Spinal cord (tissue), 9 donors: ENCODE measurements at regions not wholly inside any gene's neighbourhood (a gene's known extent, or its start where the extent isn't known, plus 50 kb on each side); places are given as distances from the start of the nearest gene placed in this dataset.
A peak's percentile ranks its signal among the peaks of the same experiment; 100 is the strongest.

ENCODE experiments used
- DNase-seq, 6 donors: peaks; one replicate each; pipeline versions ENCODE4 v3.0.0 to v3.0.0-alpha.2; 2013 to 2015; ENCODE audit warnings: low spot score in 6 of 6, low read depth in 4 of 6
- H3K27ac ChIP-seq: one replicate; pipeline ENCODE4 v1.5.1; 2013; ENCODE audit warnings: low read depth, low read length, control low read depth
- H3K27me3 ChIP-seq: one replicate; pipeline ENCODE4 v1.6.1; 2013; ENCODE audit warnings: low read length; ENCODE audit not compliant: control insufficient read depth, insufficient read depth
- H3K36me3 ChIP-seq: one replicate; pipeline ENCODE4 v1.6.1; 2013; ENCODE audit warnings: low read length; ENCODE audit not compliant: control insufficient read depth, insufficient read depth
- H3K4me1 ChIP-seq: one replicate; pipeline ENCODE4 v1.6.1; 2013; ENCODE audit warnings: low read length; ENCODE audit not compliant: control insufficient read depth, insufficient read depth
- H3K4me3 ChIP-seq: one replicate; pipeline ENCODE4 v1.5.1; 2013; ENCODE audit warnings: low read depth, low read length, control low read depth
- H3K9me3 ChIP-seq: one replicate; pipeline ENCODE4 v1.6.1; 2013; ENCODE audit warnings: low read length; ENCODE audit not compliant: control insufficient read depth, insufficient read depth
- WGBS: methylation state at CpG from one replicate; pipeline ENCODE4 v1.1.5; 2013; ENCODE audit warnings: missing lambda C conversion rate; ENCODE audit not compliant: insufficient coverage; 5-methylcytosine and 5-hydroxymethylcytosine counted together
- donor health status: healthy.

DNA sequence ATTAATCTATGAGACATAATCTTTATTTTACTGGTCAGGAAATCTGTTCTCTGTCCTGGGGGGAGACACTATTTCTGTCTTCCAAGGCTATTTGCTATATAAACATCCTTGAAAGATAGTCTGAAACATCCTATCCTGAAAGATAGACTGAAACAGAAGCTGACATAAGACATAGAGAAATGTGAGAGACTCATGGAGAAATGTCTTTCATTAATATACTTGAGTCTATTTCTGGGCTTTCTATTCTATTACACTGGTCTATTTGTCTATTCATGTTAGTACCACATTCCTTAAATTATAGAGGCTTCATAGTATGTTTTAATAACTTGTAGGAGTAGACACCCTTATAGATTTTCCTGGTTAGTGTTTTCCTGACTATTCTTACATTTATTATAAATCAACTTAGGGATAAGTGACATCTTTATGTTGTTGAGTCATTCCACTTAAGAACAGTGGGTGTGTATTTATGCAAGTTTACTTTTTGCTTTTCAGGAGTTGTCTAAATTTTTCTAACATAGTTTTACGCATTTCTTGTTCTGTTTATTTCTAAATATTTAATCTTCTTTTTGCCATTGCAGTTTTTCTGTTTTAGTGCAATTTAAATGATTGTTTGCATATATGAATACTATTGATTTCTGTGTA is 244.9 kb upstream of the ZSWIM2 start:
- Histone ChIP-seq H3K9me3 (no peaks in the 10 kb centered on the region), H3K27me3 (no peaks in the 10 kb centered on the region), H3K4me3 (no peak overlapping the region), H3K27ac (no peak overlapping the region), H3K36me3 (no peaks in the 10 kb centered on the region), H3K4me1 (no peaks in the 10 kb centered on the region)
- no CpG with 5 or more reads among the region's 1 CpG for WGBS
- no peak for DNase-seq

DNA sequence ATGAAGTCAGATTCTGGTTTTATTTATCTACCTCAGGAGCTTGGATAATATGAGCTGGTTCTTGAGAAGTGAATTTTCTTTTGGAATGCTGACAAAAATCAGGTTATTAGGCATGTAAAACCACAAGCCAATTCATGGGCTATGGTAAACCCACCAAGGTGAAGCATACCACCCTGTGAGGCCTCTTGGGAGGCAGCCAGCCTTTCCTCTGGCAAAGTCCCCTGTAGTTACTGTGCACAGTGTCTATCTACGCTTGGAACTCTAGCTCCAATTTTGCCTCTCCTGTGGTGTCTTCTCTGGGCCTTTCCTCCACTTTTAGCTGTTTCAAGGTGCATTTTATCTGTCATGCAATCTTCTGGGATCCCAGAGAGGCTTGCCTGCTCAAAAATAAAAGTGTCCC is 242.7 kb upstream of the ZSWIM2 start:
- no peak overlapping the region for H3K27ac ChIP-seq
- H3K4me1 ChIP-seq = no peaks in the 10 kb centered on the region
- WGBS = 58% methylated on average over 1 of the region's 1 CpG
- no peaks in the 10 kb centered on the region for H3K27me3 ChIP-seq
- DNase-seq = peak in 1 of 6 donors; percentile 37
- no peak overlapping the region for H3K4me3 ChIP-seq
- H3K9me3 ChIP-seq = no peaks in the 10 kb centered on the region
- H3K36me3 ChIP-seq = no peaks in the 10 kb centered on the region

DNA sequence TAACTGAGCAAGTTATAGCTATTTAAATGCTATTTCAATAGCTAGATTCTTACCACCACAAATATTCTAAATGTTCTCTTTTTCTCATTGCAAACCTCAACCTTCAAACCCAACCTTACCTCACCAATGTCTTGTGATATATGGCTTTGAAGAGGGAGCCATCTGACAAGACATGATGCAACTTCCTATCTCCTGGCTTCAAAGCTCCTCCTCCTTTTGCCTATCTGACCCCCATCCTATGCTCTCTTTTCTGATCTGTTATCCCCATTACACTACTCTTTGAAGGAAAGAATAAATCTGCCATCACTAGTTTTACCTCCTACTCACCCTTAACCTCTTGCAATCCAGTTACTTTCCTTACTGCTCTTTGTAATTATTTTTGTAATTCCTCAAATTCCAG is 235.6 kb upstream of the ZSWIM2 start:
- no peaks in the 10 kb centered on the region for H3K9me3 ChIP-seq
- no peaks in the 10 kb centered on the region for H3K27me3 ChIP-seq
- no peaks in the 10 kb centered on the region for H3K36me3 ChIP-seq
- no peak overlapping the region for H3K4me3 ChIP-seq
- no peaks in the 10 kb centered on the region for H3K4me1 ChIP-seq
- no peak for DNase-seq
- no peak overlapping the region for H3K27ac ChIP-seq

DNA sequence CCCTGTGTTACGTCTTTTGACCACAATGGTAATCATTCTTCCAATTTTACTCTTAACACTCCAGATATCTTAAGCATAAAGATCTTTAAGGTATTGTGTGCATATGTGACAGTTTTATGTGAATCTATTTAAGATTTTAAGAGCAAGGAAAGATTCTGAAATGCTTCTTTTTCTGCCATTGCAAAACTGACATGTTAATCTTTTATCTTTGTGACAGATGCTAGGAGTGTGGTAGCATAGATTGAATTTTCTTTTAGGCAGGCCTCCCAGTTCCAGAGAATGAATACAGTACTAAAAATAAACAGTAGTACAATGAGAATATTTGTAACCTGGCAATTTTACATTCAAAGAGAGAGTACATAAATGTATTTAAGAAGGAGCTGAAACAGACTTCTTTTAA is 232.5 kb upstream of the ZSWIM2 start:
- Histone ChIP-seq H3K27ac (no peak overlapping the region), H3K4me1 (no peaks in the 10 kb centered on the region), H3K27me3 (no peaks in the 10 kb centered on the region), H3K4me3 (no peak overlapping the region), H3K9me3 (no peaks in the 10 kb centered on the region), H3K36me3 (no peaks in the 10 kb centered on the region)
- DNase-seq = peak in 1 of 6 donors; percentile 58
- WGBS = no CpG with 5 or more reads among the region's 1 CpG

DNA sequence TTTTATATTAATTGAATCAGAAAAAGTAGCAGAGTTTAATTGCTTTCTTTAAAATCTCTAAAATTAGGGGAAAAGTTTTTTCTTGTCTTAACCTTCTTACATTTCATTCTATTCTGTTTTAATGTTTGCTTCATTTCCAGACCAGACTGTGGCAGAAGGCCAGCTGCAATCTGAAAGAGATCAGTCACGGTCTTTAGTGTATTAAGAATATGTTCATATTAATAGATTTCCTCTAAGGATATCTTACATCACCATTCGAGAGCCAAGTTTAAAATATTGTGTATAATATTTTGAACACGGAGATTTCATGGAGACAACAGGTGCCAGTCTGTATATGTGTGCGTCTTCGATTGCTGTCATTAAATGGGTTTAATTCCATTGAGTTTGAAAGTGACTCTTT is 230.9 kb upstream of the ZSWIM2 start:
- no peaks in the 10 kb centered on the region for H3K9me3 ChIP-seq

DNA sequence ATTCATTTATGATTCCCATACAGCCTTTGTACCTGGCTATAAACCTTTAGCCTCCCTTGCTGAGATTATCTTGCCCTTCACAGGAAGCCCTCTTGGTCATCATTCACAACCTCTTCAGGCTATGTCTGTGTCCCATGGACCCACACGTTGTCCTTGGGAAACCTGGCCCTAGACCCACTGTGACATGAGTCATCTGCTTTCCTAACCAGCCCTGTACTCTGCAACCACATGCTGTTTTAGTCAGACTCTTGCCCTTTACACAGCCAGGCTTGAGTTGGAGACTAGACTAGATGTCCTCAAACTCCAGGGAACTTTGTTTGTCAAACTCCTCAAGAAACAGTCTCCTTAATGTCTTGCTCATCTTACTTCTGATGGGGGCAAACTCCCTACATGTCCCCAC is 229.3 kb upstream of the ZSWIM2 start:
- Histone ChIP-seq H3K4me3 (no peak overlapping the region), H3K27ac (no peak overlapping the region), H3K36me3 (no peaks in the 10 kb centered on the region), H3K9me3 (no peaks in the 10 kb centered on the region), H3K27me3 (no peaks in the 10 kb centered on the region), H3K4me1 (no peaks in the 10 kb centered on the region)
- 87% methylated on average over 1 of the region's 1 CpG for WGBS
- DNase-seq = no peak

More for the DNA sequence above, 230.9 kb upstream of the ZSWIM2 start:
- no peak overlapping the region for H3K4me3 ChIP-seq
- no peaks in the 10 kb centered on the region for H3K4me1 ChIP-seq
- DNase-seq = no peak
- no peak overlapping the region for H3K27ac ChIP-seq
- H3K27me3 ChIP-seq = no peaks in the 10 kb centered on the region
- 80% methylated on average over 2 of the region's 5 CpGs for WGBS
- H3K36me3 ChIP-seq = no peaks in the 10 kb centered on the region

DNA sequence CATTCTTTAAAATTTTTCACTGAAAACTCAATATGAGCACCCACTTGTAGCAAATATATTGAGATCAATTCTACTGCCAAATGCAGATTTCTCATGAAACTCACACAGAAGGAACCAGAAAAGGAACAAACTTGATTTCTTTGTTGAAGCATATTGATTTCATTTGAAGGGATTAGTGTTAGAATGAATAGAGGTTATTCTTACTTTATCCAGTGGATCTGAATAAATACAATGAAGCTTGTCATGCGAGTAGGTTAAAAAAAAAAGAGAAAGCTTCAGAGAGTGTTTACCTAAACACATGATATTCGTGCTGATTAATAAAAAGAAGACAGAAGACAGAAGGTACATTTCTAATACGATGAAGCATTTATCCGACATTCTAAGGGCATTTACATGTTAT is 226.7 kb upstream of the ZSWIM2 start:
- Histone ChIP-seq H3K4me1 (no peaks in the 10 kb centered on the region), H3K36me3 (no peaks in the 10 kb centered on the region), H3K4me3 (no peak overlapping the region), H3K9me3 (no peaks in the 10 kb centered on the region), H3K27ac (no peak overlapping the region), H3K27me3 (no peaks in the 10 kb centered on the region)
- no peak for DNase-seq
- WGBS = 67% methylated on average over 1 of the region's 4 CpGs

DNA sequence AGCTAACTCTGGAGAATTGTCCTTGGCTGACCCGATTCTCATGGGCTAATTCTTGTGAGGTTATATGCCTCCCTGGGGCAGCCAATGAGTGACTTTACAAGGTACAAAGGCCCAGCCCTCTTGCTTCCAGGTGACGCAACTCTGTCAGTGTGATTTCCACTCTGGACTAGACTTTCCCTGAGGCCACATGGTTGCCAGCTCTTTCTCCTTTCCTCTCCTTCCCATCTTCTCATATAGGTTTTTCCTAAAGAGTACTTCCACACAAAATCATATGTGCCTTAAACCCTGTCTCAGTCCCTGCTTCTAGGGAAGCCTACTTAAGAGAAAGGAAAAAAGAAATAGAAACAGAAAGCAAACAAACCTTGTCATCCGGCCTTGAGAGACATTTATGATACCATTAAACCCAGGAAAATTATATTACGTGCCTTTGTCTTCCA is 226.2 kb upstream of the ZSWIM2 start:
- H3K27ac ChIP-seq = no peak overlapping the region
- no peaks in the 10 kb centered on the region for H3K36me3 ChIP-seq
- WGBS = 67% methylated on average over 3 of the region's 4 CpGs
- H3K27me3 ChIP-seq = no peaks in the 10 kb centered on the region
- H3K9me3 ChIP-seq = no peaks in the 10 kb centered on the region
- no peak overlapping the region for H3K4me3 ChIP-seq
- no peak for DNase-seq
- no peaks in the 10 kb centered on the region for H3K4me1 ChIP-seq

DNA sequence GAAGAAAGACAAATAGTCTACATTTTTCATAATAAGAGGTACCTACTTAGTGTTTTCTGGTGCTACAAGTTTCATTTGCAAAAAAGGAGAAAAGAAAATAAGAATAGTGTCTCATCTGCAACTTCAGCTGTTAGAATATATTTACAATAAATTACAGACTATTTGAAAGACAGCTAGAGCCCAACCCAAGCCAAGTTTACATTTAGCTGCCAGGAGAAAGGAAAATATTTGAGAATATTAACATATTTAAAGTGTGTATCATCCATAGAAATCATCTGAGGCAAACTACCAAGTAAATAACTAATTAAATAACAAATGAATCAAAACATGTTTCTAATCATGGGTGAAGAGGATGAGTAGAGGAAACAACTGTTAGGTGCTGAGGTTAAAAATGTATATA is 209.2 kb upstream of the ZSWIM2 start:
- DNase-seq = no peak
- Histone ChIP-seq H3K27me3 (no peaks in the 10 kb centered on the region), H3K36me3 (no peaks in the 10 kb centered on the region), H3K4me3 (no peak overlapping the region), H3K27ac (no peak overlapping the region), H3K9me3 (no peaks in the 10 kb centered on the region), H3K4me1 (no peaks in the 10 kb centered on the region)

DNA sequence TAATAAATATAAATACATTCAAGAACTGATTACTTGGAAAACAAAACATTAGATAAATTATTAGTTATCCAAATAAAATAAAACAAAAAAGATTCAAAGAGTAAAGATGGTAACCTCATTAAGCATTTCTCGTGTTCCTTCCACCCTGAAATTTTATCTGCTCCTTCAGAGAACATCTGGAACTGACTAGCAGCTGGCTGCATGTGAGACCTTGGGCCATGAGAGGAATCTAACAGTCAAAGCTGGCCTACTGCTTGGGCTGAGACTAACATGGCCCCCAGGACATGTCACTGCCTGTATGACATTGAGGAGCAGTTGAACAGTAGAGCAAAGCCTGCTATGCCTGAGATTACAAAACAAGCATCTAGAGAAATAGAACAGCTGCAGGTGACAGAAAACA is 208.5 kb upstream of the ZSWIM2 start:
- H3K27ac ChIP-seq = no peak overlapping the region
- no peak overlapping the region for H3K4me3 ChIP-seq
- no peaks in the 10 kb centered on the region for H3K36me3 ChIP-seq
- no peaks in the 10 kb centered on the region for H3K9me3 ChIP-seq
- H3K4me1 ChIP-seq = no peaks in the 10 kb centered on the region
- WGBS = no CpG with 5 or more reads among the region's 1 CpG
- no peaks in the 10 kb centered on the region for H3K27me3 ChIP-seq
- no peak for DNase-seq
